BJ (cell line): ENCODE measurements at regions not wholly inside any gene's neighbourhood (a gene's known extent, or its start where the extent isn't known, plus 50 kb on each side); places are given as distances from the start of the nearest gene placed in this dataset.

Experiments
- CTCF ChIA-PET: fragments of 350-600 bp; formaldehyde crosslinking; extraction: SDS; loops from one replicate; lab custom pipeline; 2021; ENCODE audit warnings: antibody characterized with exemption, inconsistent platforms; lab: Yijun Ruan, JAX
- POLR2A ChIA-PET: fragments of 300-600 bp; sonication (Branson Sonifier 250); formaldehyde crosslinking; extraction: SDS; loops from one replicate; lab custom pipeline; 2021; ENCODE audit warnings: antibody characterized with exemption; lab: Charles Lee
- DNase-seq: peaks from one replicate; pipeline ENCODE4 v3.0.0-alpha.2; 2011; ENCODE audit warnings: low read depth
- H3K27me3 ChIP-seq: 2 replicates; pipeline ENCODE4 v1.6.0; 2011; ENCODE audit warnings: low read length; ENCODE audit not compliant: control insufficient read depth, insufficient read depth
- H3K36me3 ChIP-seq: 2 replicates; pipeline ENCODE4 v1.5.1; 2011; ENCODE audit warnings: low read length; ENCODE audit not compliant: control insufficient read depth, insufficient read depth
- H3K4me3 ChIP-seq: 2 replicates; pipeline ENCODE4 v1.5.1; 2011; ENCODE audit warnings: low read depth, mild to moderate bottlenecking, control low read depth, low read length
- TF ChIP-seq, protein P1 (sequence below): IDR thresholded peaks from 2 replicates; pipeline ENCODE4 v1.5.1; 2011; ENCODE audit warnings: low read depth, mild to moderate bottlenecking, control low read depth, inconsistent platforms, low read length, moderate library complexity; ENCODE audit not compliant: insufficient read depth

DNA sequence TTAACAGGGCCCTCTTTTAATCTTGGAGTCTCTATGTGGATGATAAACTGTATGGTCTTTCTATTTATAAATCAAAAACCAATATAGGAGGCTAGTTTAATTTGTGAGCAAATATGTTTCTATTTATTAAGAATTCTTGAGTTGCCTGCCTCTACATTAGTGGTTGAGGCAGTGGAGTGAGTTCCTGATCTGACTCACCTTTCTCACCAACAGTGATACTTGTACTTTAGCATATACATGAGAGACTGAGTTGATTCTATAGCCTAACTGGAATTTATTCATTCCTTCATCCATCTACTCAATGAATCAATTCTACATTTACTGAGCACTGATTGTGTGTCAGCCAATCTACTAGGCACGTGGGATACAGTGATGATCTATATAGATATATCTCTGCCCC, 126.9 kb downstream of the TRMT11 start:
- ChIA-PET POLR2A (no interaction called here), CTCF (no interaction called here)
- Histone ChIP-seq H3K4me3 (no peak overlapping the region), H3K27me3 (no peaks in the 10 kb centered on the region), H3K36me3 (no peaks in the 10 kb centered on the region)
- TF ChIP-seq, protein P1, sequence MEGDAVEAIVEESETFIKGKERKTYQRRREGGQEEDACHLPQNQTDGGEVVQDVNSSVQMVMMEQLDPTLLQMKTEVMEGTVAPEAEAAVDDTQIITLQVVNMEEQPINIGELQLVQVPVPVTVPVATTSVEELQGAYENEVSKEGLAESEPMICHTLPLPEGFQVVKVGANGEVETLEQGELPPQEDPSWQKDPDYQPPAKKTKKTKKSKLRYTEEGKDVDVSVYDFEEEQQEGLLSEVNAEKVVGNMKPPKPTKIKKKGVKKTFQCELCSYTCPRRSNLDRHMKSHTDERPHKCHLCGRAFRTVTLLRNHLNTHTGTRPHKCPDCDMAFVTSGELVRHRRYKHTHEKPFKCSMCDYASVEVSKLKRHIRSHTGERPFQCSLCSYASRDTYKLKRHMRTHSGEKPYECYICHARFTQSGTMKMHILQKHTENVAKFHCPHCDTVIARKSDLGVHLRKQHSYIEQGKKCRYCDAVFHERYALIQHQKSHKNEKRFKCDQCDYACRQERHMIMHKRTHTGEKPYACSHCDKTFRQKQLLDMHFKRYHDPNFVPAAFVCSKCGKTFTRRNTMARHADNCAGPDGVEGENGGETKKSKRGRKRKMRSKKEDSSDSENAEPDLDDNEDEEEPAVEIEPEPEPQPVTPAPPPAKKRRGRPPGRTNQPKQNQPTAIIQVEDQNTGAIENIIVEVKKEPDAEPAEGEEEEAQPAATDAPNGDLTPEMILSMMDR: no peak
- no peak for DNase-seq

DNA sequence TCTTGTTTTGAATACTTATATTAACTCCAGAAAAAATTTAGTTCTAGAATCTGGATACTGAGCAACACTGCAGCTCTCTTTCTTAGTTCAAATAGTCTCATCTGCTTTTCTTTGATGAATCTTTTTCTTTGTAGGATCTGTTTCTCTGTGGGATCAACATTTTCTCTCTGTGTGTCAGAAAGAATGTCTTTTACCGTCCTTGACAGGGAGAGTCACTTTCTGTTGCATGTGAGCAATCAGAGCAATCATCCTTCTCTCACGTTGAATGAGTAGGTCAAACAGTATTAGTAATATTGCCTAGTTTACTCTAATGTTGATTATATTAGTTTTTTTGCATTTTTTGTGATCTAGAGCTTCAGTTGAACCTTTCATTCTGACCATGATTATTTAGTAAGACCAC, 130.9 kb downstream of the TRMT11 start:
- no peak for DNase-seq
- TF ChIP-seq, protein P1: no peak
- H3K36me3 ChIP-seq: no peaks in the 10 kb centered on the region
- no peak overlapping the region for H3K4me3 ChIP-seq
- CTCF ChIA-PET: interaction anchor here (1.0 kb wide), 1 partner anchor 15 kb away, joined by 3 read pairs; no protein-coding TSS in a partner anchor
- POLR2A ChIA-PET: no interaction called here
- H3K27me3 ChIP-seq: no peaks in the 10 kb centered on the region

DNA sequence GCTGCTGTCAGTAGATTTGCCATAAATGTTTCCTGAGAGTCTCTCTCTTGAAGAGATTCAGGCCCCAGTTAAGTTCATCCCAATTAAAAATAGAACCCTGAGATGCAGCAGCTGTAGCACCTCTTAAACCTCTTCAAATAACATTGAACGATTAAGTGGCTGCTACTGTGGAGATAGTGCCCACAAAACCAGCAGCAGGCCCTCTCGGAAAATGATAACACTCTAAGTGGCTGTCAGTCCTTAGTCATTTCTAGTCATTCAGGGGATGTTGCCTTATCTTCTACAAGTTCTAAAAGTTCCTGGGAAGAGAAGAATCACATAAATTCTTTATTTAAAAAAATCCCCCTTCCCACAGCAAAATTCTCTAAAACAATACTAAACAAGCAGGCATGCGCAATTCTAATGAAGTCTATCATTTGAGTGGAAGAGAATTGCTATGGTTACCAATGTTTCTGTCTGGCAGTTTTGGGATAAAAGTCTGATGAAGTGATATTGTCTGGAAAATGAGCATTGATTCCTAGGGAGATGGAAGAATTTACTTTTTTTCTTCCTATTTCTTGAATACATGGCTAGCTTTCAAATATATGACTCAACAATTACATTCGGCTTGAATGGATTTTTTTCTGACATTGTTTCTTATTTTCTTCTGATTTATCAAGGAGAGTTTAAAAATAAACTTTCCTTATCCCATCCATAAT, 131.9 kb downstream of the TRMT11 start:
- Histone ChIP-seq H3K27me3 (no peaks in the 10 kb centered on the region), H3K4me3 (no peak overlapping the region), H3K36me3 (no peaks in the 10 kb centered on the region)
- no peak for DNase-seq
- TF ChIP-seq, protein P1: no peak
- CTCF ChIA-PET: no interaction called here
- POLR2A ChIA-PET: no interaction called here

DNA sequence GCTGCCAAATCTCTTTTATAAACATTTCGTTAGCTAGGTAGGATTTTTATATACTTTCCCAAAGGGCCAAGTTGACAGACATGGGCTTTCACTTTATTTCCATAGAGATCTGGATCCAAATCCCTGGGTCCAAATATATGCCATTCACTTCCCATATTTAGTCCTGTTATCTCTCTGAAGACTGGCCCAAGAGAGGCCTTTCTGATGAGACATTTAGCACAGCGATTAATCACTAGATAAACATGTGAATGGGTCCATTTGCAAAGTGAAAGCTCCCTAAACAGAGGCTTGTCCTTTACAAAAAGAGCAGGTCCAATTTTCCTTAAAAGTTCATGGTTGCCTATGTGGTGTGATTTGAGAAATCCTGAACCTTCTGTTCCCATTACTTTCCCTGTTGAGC, 132.6 kb downstream of the TRMT11 start:
- Histone ChIP-seq H3K27me3 (no peaks in the 10 kb centered on the region), H3K36me3 (no peaks in the 10 kb centered on the region), H3K4me3 (no peak overlapping the region)
- TF ChIP-seq, protein P1: no peak
- ChIA-PET CTCF (no interaction called here), POLR2A (no interaction called here)
- no peak for DNase-seq

DNA sequence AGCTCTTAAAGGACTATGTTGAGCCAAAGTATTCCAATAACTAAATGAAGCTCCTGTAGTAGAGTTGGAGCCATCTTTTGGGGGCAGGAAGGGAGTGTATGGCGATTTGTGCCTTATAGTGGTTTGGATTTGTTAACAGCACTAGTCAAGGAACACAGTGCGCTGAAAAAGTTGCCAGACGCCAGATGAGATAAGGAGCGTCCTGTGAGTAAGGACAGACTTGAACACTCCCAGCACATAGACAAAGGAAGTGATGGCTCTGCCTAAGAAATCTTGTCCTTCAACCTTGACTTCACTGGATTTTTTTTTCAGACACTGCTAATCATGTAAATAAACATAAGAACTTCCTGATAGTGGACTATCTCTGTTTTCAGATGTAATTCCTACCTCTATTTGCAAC, 136.9 kb downstream of the TRMT11 start:
- TF ChIP-seq, protein P1: no peak
- no peak for DNase-seq
- POLR2A ChIA-PET: no interaction called here

More for the DNA sequence above, 136.9 kb downstream of the TRMT11 start:
- no peaks in the 10 kb centered on the region for H3K27me3 ChIP-seq
- no peaks in the 10 kb centered on the region for H3K36me3 ChIP-seq
- CTCF ChIA-PET: interaction anchor here (1.1 kb wide), 2 partner anchors 9 to 17 kb away, joined by 3 read pairs; no protein-coding TSS in a partner anchor
- no peak overlapping the region for H3K4me3 ChIP-seq
